HuH-7 (cell line): ENCODE measurements at regions not wholly inside any gene's neighbourhood (a gene's known extent, or its start where the extent isn't known, plus 50 kb on each side); places are given as distances from the start of the nearest gene placed in this dataset.
"Not testable (repeated sequence)": the region's sequence is repeated elsewhere in the genome, so short reads cannot be mapped to it uniquely, and the experiment has no call there.

Source experiments
- DNase-seq: peaks from one replicate; pipeline ENCODE4 v3.0.0; 2011; ENCODE audit warnings: low spot score

GRCh38 chr17:33896263-33896662 is 358.8 kb upstream of the CCL2 start:
- DNase-seq, result no peak

- DNase-seq, result no peak
Measured at GRCh38 chr17:33901085-33901484, 354.0 kb upstream of the CCL2 start.

- DNase-seq, result no peak
Measured at GRCh38 chr17:33902901-33903449, 352.1 kb upstream of the CCL2 start.

GRCh38 chr17:33904476-33904875 is 350.6 kb upstream of the CCL2 start:
- DNase-seq, result no peak

- DNase-seq, result no peak
Measured at GRCh38 chr17:33905338-33905800, 349.7 kb upstream of the CCL2 start.

- DNase-seq, result no peak
Measured at GRCh38 chr17:33908363-33909064, 346.6 kb upstream of the CCL2 start.

- no peak for DNase-seq
Measured at GRCh38 chr17:33910200-33910857, 344.8 kb upstream of the CCL2 start.

- DNase-seq, result no peak
Measured at GRCh38 chr17:33914125-33914524, 341.0 kb upstream of the CCL2 start.

- DNase-seq, result no peak
Measured at GRCh38 chr17:33922971-33923370, 332.1 kb upstream of the CCL2 start.

- no peak for DNase-seq
Measured at GRCh38 chr17:33924104-33924503, 331.0 kb upstream of the CCL2 start.

GRCh38 chr17:33925649-33926048 is 329.4 kb upstream of the CCL2 start:
- DNase-seq, result no peak

GRCh38 chr17:33927732-33928133 is 327.4 kb upstream of the CCL2 start:
- no peak for DNase-seq

- no peak for DNase-seq
Measured at GRCh38 chr17:33929181-33929724, 325.8 kb upstream of the CCL2 start.

GRCh38 chr17:33931148-33931814 is 323.8 kb upstream of the CCL2 start:
- not testable (repeated sequence) for DNase-seq

- DNase-seq, result no peak
Measured at GRCh38 chr17:33932996-33933395, 322.1 kb upstream of the CCL2 start.

- no peak for DNase-seq
Measured at GRCh38 chr17:33933576-33933975, 321.5 kb upstream of the CCL2 start.

GRCh38 chr17:33934696-33935095 is 320.4 kb upstream of the CCL2 start:
- DNase-seq, result no peak

GRCh38 chr17:33935822-33936221 is 319.3 kb upstream of the CCL2 start:
- no peak for DNase-seq

GRCh38 chr17:33936764-33937163 is 318.3 kb upstream of the CCL2 start:
- no peak for DNase-seq

- no peak for DNase-seq
Measured at GRCh38 chr17:33939959-33940358, 315.1 kb upstream of the CCL2 start.

- DNase-seq, result no peak
Measured at GRCh38 chr17:33940769-33941370, 314.2 kb upstream of the CCL2 start.

GRCh38 chr17:33941744-33942143 is 313.3 kb upstream of the CCL2 start:
- no peak for DNase-seq
